Testis (tissue), 2 donors: ENCODE measurements at regions not wholly inside any gene's neighbourhood (a gene's known extent, or its start where the extent isn't known, plus 50 kb on each side); places are given as distances from the start of the nearest gene placed in this dataset.

Experiments used
- CTCF ChIP-seq, 3 experiments: fragments of 450-650 bp in 2 of 3; fragments of 200-600 bp in 1 of 3; sonication (generic) in 1 of 3; IDR thresholded peaks; one replicate each; pipeline ENCODE4 v1.5.1; 2016 to 2019; ENCODE audit warnings: antibody characterized with exemption in 3 of 3, mild to moderate bottlenecking in 2 of 3, moderate library complexity in 1 of 3
- POLR2A ChIP-seq: fragments of 450-650 bp; IDR thresholded peaks from one replicate; pipeline ENCODE4 v1.6.1; 2017; ENCODE audit warnings: antibody characterized with exemption, mild to moderate bottlenecking, moderate library complexity

- TF ChIP-seq CTCF (IDR thresholded peaks at IDR 0.05) (no peak), POLR2A (no peak)
Measured at GRCh38 chr14:84084056-84084630, 1445.8 kb upstream of the FLRT2 start.
